HEK293 (cell line): ENCODE measurements at regions not wholly inside any gene's neighbourhood (a gene's known extent, or its start where the extent isn't known, plus 50 kb on each side); places are given as distances from the start of the nearest gene placed in this dataset.

Experiments
- CTCF ChIP-seq: fragments of 450-650 bp; formaldehyde crosslinking; IDR thresholded peaks from 2 replicates; pipeline ENCODE4 v1.5.1; 2016; ENCODE audit warnings: missing biosample characterization, missing genetic modification characterization
- HIC1 ChIP-seq: fragments of 450-650 bp; formaldehyde crosslinking; IDR thresholded peaks from 2 replicates; pipeline ENCODE4 v1.5.1; 2016; ENCODE audit warnings: missing biosample characterization, missing genetic modification characterization
- PRDM10 ChIP-seq: fragments of 450-650 bp; formaldehyde crosslinking; IDR thresholded peaks from 2 replicates; pipeline ENCODE4 v1.5.1; 2016; ENCODE audit warnings: missing biosample characterization, missing genetic modification characterization
- TSHZ1 ChIP-seq: fragments of 450-650 bp; formaldehyde crosslinking; IDR thresholded peaks from 2 replicates; pipeline ENCODE4 v1.5.1; 2016; ENCODE audit warnings: missing biosample characterization, missing genetic modification characterization, borderline replicate concordance
- ZNF311 ChIP-seq: fragments of 450-650 bp; formaldehyde crosslinking; IDR thresholded peaks from 2 replicates; pipeline ENCODE4 v1.5.1; 2017; ENCODE audit warnings: missing biosample characterization, missing genetic modification characterization, borderline replicate concordance

- TF ChIP-seq TSHZ1 (tag by site-specific recombination), result no peak
- TF ChIP-seq ZNF311, result no peak
- no peak for TF ChIP-seq CTCF (tag by site-specific recombination)
- no peak for TF ChIP-seq PRDM10 (tag by site-specific recombination)
- TF ChIP-seq HIC1, result no peak
Observed at GRCh38 chr3:177793451-177793850, 596.2 kb upstream of the TBL1XR1 start.
